PC-3 (cell line): ENCODE measurements at regions not wholly inside any gene's neighbourhood (a gene's known extent, or its start where the extent isn't known, plus 50 kb on each side); places are given as distances from the start of the nearest gene placed in this dataset.

ENCODE experiments used
- EZH2 ChIP-seq: fragments of 300-600 bp; sonication (generic); IDR thresholded peaks from one replicate; pipeline ENCODE4 v1.6.1; 2017; ENCODE audit warnings: antibody characterized with exemption, mild to moderate bottlenecking, low read length; ENCODE audit not compliant: unreplicated experiment
- EZH2phosphoT487 ChIP-seq: fragments of 300-600 bp; sonication (generic); IDR thresholded peaks from 2 replicates; pipeline ENCODE4 v1.6.1; 2018; ENCODE audit warnings: mild to moderate bottlenecking, antibody characterized with exemption, low read length, borderline replicate concordance
- TF ChIP-seq, protein P1 (sequence below): fragments of 300-600 bp; sonication (generic); conservative IDR thresholded peaks from 2 replicates; pipeline ENCODE4 v1.5.1; 2017; ENCODE audit warnings: antibody characterized with exemption, low read depth, mild to moderate bottlenecking, low read length

DNA sequence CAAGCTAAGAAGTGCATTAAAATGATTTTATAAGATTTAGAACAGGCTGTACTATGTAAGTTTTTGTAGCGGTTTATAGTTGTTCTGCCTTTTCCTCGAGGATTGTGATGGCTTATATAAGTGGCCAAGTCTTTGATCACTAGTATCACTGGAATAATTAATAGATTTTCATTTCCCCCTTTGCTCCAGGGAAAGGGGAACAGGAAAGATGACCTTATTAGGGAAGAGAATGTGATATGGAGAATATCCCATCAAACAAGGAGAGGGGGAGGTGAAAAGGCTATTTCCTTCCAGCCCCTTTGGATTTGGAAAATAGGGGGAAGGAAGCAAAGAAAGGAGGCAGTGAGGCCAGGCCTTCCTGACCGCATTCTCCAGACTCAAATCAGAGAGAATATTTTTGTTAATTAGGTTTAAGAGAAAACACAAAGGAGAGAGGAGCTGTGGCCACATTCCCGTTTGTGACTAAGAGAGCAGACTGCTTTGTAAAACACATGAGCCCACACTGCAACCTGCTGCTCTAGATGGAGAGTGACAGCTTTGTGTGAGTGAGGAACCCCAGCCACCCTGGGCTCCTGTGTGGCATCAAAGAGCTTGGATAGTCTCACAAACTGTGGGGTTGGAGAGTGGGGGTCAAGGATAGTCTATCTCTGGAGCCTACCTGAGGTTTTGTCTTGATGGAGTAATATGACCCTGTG is 359.5 kb downstream of the DTWD2 start:
- no peak for TF ChIP-seq EZH2phosphoT487
- TF ChIP-seq, protein P1, sequence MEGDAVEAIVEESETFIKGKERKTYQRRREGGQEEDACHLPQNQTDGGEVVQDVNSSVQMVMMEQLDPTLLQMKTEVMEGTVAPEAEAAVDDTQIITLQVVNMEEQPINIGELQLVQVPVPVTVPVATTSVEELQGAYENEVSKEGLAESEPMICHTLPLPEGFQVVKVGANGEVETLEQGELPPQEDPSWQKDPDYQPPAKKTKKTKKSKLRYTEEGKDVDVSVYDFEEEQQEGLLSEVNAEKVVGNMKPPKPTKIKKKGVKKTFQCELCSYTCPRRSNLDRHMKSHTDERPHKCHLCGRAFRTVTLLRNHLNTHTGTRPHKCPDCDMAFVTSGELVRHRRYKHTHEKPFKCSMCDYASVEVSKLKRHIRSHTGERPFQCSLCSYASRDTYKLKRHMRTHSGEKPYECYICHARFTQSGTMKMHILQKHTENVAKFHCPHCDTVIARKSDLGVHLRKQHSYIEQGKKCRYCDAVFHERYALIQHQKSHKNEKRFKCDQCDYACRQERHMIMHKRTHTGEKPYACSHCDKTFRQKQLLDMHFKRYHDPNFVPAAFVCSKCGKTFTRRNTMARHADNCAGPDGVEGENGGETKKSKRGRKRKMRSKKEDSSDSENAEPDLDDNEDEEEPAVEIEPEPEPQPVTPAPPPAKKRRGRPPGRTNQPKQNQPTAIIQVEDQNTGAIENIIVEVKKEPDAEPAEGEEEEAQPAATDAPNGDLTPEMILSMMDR: no peak
- TF ChIP-seq EZH2: no peak
